Stomach smooth muscle (tissue), 2 donors: ENCODE measurements at regions not wholly inside any gene's neighbourhood (a gene's known extent, or its start where the extent isn't known, plus 50 kb on each side); places are given as distances from the start of the nearest gene placed in this dataset.

ENCODE experiments used
- H3K27ac ChIP-seq: one replicate; pipeline ENCODE4 v1.7.0; 2013; ENCODE audit warnings: mild to moderate bottlenecking, low read length, inconsistent platforms
- H3K27me3 ChIP-seq, 2 donors: one replicate each; pipeline ENCODE4 v1.7.0; 2013; ENCODE audit warnings: low read length in 2 of 2; ENCODE audit not compliant: insufficient read depth in 2 of 2, control insufficient read depth in 1 of 2
- H3K36me3 ChIP-seq, 2 donors: one replicate each; pipeline ENCODE4 v1.7.0; 2013; ENCODE audit warnings: low read length in 2 of 2; ENCODE audit not compliant: control insufficient read depth in 2 of 2, insufficient read depth in 2 of 2
- H3K4me1 ChIP-seq: one replicate; pipeline ENCODE4 v1.7.0; 2013; ENCODE audit warnings: low read length; ENCODE audit not compliant: control insufficient read depth, insufficient read depth
- H3K4me3 ChIP-seq, 2 donors: one replicate each; pipeline ENCODE4 v1.7.0; 2013; ENCODE audit warnings: low read length in 2 of 2
- H3K9ac ChIP-seq, 2 donors: one replicate each; pipeline ENCODE4 v1.7.0; 2013; ENCODE audit warnings: low read length in 2 of 2, mild to moderate bottlenecking in 1 of 2
- H3K9me3 ChIP-seq, 2 donors: one replicate each; pipeline ENCODE4 v1.7.0; 2013; ENCODE audit warnings: low read length in 2 of 2; ENCODE audit not compliant: control insufficient read depth in 2 of 2
- donor health status: healthy.
- donor health status: Pancreatic carcinoma.

DNA sequence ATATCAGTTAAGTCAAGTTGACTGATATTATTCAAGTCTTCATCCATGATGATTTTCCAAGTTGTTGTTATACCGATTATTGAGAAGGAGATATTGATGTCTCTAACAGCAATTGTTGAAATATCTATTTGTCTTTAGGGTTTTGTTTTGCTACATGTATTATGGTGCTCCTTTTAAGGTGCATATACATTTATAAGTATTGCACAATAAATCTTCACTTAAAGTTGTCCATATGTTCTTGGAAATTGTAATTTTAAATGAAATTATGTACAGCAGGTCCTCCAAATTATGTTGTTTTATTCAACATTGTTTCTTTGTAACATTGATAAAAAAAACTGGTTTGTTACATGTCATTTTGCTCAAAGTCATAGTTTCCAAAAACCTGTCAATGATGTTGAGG, 650.7 kb upstream of the CITED2 start:
- H3K4me3 ChIP-seq, result no peak overlapping the region
- H3K36me3 ChIP-seq, result no peaks in the 10 kb centered on the region
- H3K27ac ChIP-seq, result no peak overlapping the region
- H3K9me3 ChIP-seq, result peaks cover 2 to 4% of the 10 kb centered on the region in 2 donors
- no peak overlapping the region for H3K9ac ChIP-seq
- no peaks in the 10 kb centered on the region for H3K4me1 ChIP-seq
- no peaks in the 10 kb centered on the region for H3K27me3 ChIP-seq

GRCh38 chr6:140020207-140020791, 645.9 kb upstream of the CITED2 start:
- no peaks in the 10 kb centered on the region for H3K4me1 ChIP-seq
- no peak overlapping the region for H3K27ac ChIP-seq
- no peak overlapping the region for H3K9ac ChIP-seq
- no peak overlapping the region for H3K4me3 ChIP-seq
- H3K9me3 ChIP-seq, result peaks cover 2 to 7% of the 10 kb centered on the region in 2 donors
- no peaks in the 10 kb centered on the region for H3K36me3 ChIP-seq
- H3K27me3 ChIP-seq, result no peaks in the 10 kb centered on the region

- Histone ChIP-seq H3K36me3 (no peaks in the 10 kb centered on the region), H3K4me1 (no peaks in the 10 kb centered on the region), H3K4me3 (no peak overlapping the region), H3K9ac (no peak overlapping the region), H3K27me3 (no peaks in the 10 kb centered on the region), H3K9me3 (peaks cover 2 to 7% of the 10 kb centered on the region in 2 donors), H3K27ac (no peak overlapping the region)
Observed at GRCh38 chr6:140018588-140018987, 644.1 kb upstream of the CITED2 start.

DNA sequence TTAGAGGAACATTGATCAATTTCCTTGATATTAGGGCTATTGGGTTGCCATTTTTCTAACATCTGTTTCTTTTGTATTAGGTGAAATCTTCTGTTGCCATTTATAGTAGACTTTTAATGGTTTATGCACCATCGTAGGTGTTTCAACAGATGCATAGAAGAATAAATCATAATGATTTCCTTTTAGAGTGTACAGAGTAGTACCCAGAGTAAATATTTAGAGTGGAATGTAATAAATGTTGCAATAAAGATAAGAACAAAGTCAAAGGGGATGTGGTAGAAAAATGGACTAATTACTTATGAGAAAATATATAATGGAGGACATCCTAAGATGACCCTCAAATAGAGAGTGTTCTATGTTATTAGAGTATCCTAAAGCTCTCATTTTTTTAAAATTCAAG, 643.0 kb upstream of the CITED2 start:
- H3K4me3 ChIP-seq, result no peak overlapping the region
- no peaks in the 10 kb centered on the region for H3K27me3 ChIP-seq
- no peak overlapping the region for H3K27ac ChIP-seq
- H3K9me3 ChIP-seq, result peaks cover 2 to 7% of the 10 kb centered on the region in 2 donors
- H3K4me1 ChIP-seq, result no peaks in the 10 kb centered on the region
- H3K9ac ChIP-seq, result no peak overlapping the region
- no peaks in the 10 kb centered on the region for H3K36me3 ChIP-seq

GRCh38 chr6:140012150-140012549, 637.7 kb upstream of the CITED2 start:
- H3K36me3 ChIP-seq, result no peaks in the 10 kb centered on the region
- H3K27me3 ChIP-seq, result no peaks in the 10 kb centered on the region
- no peak overlapping the region for H3K9ac ChIP-seq
- no peak overlapping the region for H3K27ac ChIP-seq
- no peaks in the 10 kb centered on the region for H3K4me1 ChIP-seq
- H3K9me3 ChIP-seq, result no peaks in the 10 kb centered on the region
- no peak overlapping the region for H3K4me3 ChIP-seq

DNA sequence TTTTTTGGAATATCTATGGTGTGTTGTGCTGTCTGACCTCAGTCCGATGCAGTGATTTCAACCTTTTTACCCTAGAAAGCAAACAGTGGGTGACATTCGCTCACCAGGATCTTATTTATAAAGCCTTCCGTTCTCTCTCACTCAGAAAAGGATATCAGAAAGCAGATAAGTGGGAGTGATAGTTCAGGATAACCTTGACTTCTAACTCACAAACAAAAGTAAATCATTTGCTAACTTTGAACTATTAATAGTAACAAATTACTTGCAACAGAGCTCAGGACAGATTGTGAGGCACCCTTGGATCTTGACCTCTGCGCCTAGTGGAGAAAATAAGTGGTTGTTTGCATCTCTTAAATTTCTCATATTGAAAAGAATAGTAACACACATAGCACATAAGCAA, 637.1 kb upstream of the CITED2 start:
- H3K27ac ChIP-seq, result no peak overlapping the region
- no peaks in the 10 kb centered on the region for H3K36me3 ChIP-seq
- no peak overlapping the region for H3K9ac ChIP-seq
- H3K9me3 ChIP-seq, result no peaks in the 10 kb centered on the region
- H3K27me3 ChIP-seq, result no peaks in the 10 kb centered on the region
- H3K4me3 ChIP-seq, result no peak overlapping the region
- no peaks in the 10 kb centered on the region for H3K4me1 ChIP-seq

DNA sequence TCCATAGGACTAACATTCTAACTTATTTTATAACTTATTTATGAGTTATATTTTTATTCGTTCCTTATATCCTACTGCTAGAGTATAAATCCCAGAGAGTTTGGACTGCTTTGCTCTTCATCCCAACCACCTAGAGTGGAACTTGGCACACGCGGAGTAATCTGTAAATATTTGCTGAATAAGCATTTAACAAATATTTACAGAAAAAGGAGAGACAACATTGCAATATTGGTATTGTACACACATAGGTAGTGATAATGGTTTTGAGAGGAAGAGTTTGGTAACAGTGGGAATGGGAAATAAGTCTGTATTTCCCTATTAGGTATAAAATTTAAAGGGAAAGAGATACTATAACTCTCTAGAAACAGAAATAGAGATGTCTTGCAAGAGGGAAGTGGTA, 634.8 kb upstream of the CITED2 start:
- no peak overlapping the region for H3K27ac ChIP-seq
- H3K9ac ChIP-seq, result no peak overlapping the region
- no peak overlapping the region for H3K4me3 ChIP-seq
- H3K36me3 ChIP-seq, result no peaks in the 10 kb centered on the region
- H3K9me3 ChIP-seq, result no peaks in the 10 kb centered on the region
- H3K27me3 ChIP-seq, result no peaks in the 10 kb centered on the region
- no peaks in the 10 kb centered on the region for H3K4me1 ChIP-seq

- H3K4me3 ChIP-seq, result no peak overlapping the region
- no peak overlapping the region for H3K9ac ChIP-seq
- H3K9me3 ChIP-seq, result no peaks in the 10 kb centered on the region
- H3K27ac ChIP-seq, result no peak overlapping the region
- H3K27me3 ChIP-seq, result no peaks in the 10 kb centered on the region
- H3K4me1 ChIP-seq, result no peaks in the 10 kb centered on the region
- H3K36me3 ChIP-seq, result no peaks in the 10 kb centered on the region
Observed at GRCh38 chr6:140007525-140007924, 633.1 kb upstream of the CITED2 start.

- Histone ChIP-seq H3K27me3 (no peaks in the 10 kb centered on the region), H3K9me3 (no peaks in the 10 kb centered on the region), H3K9ac (no peak overlapping the region), H3K4me3 (no peak overlapping the region), H3K4me1 (no peaks in the 10 kb centered on the region), H3K27ac (no peak overlapping the region), H3K36me3 (no peaks in the 10 kb centered on the region)
Observed at GRCh38 chr6:140003217-140003616, 628.8 kb upstream of the CITED2 start.

- Histone ChIP-seq H3K27me3 (no peaks in the 10 kb centered on the region), H3K27ac (no peak overlapping the region), H3K4me1 (no peaks in the 10 kb centered on the region), H3K36me3 (no peaks in the 10 kb centered on the region), H3K9ac (no peak overlapping the region), H3K9me3 (no peaks in the 10 kb centered on the region), H3K4me3 (no peak overlapping the region)
Observed at GRCh38 chr6:140002396-140003022, 628.1 kb upstream of the CITED2 start.

DNA sequence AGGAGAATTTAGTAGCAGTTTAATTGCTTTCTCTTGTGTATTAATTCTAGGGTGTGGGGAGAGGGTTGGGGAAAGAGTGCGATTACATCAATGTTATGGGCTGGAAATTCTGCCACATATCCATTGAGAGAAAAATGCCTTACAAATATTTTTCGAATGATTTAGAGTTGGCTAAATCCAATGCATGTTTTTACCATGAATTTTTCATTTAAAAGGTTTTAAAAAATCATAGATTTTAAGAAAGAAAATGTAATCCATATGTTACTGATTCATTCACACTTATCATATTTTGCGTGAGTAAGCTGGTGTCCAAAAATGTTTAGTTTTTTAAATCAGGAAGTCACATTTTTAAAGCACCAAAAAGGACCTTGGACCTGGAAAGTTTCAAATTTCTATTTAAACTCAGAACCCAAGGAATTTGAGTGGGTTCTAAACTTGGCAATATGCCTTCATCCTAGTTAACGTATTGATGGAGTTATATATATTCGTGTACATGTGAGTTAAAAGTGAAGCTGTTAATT, 627.4 kb upstream of the CITED2 start:
- Histone ChIP-seq H3K27me3 (no peaks in the 10 kb centered on the region), H3K9ac (no peak overlapping the region), H3K9me3 (no peaks in the 10 kb centered on the region), H3K4me3 (no peak overlapping the region), H3K4me1 (no peaks in the 10 kb centered on the region), H3K36me3 (no peaks in the 10 kb centered on the region), H3K27ac (no peak overlapping the region)
